ENCODE measurements at regions not wholly inside any gene's neighbourhood (a gene's known extent, or its start where the extent isn't known, plus 50 kb on each side); places are given as distances from the start of the nearest gene placed in this dataset.

DNA sequence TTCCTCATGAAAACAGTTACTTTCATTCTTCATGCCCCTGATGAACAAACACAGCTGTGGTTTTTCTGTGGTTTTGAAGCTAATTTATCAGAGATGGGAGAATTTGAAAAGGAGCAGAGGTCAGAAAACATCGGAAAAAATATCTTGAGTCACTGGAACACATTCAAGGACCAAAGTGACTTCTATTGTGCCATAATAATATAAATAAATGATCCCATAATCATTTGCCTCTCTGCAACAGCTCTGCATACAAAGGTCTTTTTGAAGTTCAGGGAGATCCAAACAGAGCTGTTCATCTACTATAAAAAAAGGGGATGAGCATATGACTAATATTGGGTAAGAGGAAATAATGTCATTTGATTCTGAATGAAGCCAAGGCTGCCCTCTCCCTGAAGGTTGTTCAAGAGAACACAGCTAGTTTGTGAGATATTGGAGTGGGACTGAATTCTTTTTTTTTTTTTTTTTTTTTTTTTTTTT, 201.3 kb upstream of the GALNT5 start:
- no peak overlapping the region for H2AFZ ChIP-seq (ENCODE audit: low read length)
- H3K36me3 ChIP-seq (ENCODE audit: insufficient read depth, low read length), result no peaks in the 10 kb centered on the region
- H4K20me1 ChIP-seq (ENCODE audit: insufficient read depth, low read length), result no peaks in the 10 kb centered on the region
- no peak overlapping the region for H3K4me2 ChIP-seq (ENCODE audit: low read length)
- no peak overlapping the region for H3K9ac ChIP-seq (ENCODE audit: low read length)
- TF ChIP-seq, protein P1, sequence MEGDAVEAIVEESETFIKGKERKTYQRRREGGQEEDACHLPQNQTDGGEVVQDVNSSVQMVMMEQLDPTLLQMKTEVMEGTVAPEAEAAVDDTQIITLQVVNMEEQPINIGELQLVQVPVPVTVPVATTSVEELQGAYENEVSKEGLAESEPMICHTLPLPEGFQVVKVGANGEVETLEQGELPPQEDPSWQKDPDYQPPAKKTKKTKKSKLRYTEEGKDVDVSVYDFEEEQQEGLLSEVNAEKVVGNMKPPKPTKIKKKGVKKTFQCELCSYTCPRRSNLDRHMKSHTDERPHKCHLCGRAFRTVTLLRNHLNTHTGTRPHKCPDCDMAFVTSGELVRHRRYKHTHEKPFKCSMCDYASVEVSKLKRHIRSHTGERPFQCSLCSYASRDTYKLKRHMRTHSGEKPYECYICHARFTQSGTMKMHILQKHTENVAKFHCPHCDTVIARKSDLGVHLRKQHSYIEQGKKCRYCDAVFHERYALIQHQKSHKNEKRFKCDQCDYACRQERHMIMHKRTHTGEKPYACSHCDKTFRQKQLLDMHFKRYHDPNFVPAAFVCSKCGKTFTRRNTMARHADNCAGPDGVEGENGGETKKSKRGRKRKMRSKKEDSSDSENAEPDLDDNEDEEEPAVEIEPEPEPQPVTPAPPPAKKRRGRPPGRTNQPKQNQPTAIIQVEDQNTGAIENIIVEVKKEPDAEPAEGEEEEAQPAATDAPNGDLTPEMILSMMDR (IDR thresholded peaks at IDR 0.05; ENCODE audit: low read length), result no peak
- no peak for TF ChIP-seq EZH2 (IDR thresholded peaks at IDR 0.05; ENCODE audit: borderline replicate concordance, low read length)
- H3K27me3 ChIP-seq (ENCODE audit: insufficient read depth, low read length), result no peaks in the 10 kb centered on the region
- H3K9me2 ChIP-seq (ENCODE audit: low read depth, low read length), result no peaks in the 10 kb centered on the region
- H3K4me1 ChIP-seq (ENCODE audit: insufficient read depth, low read length, severe bottlenecking), result no peaks in the 10 kb centered on the region
- no peaks in the 10 kb centered on the region for H3K79me2 ChIP-seq (ENCODE audit: insufficient read depth, low read length)
- no peak overlapping the region for H3K27ac ChIP-seq (ENCODE audit: low read depth, low read length, poor library complexity, severe bottlenecking)
- H3K9me3 ChIP-seq (ENCODE audit: low read length), result no peaks in the 10 kb centered on the region
- no peaks in the 10 kb centered on the region for H3F3A ChIP-seq (ENCODE audit: insufficient read depth, low read length)
- no peak overlapping the region for H3K4me3 ChIP-seq (ENCODE audit: low read depth, low read length, poor library complexity, severe bottlenecking)

DNA sequence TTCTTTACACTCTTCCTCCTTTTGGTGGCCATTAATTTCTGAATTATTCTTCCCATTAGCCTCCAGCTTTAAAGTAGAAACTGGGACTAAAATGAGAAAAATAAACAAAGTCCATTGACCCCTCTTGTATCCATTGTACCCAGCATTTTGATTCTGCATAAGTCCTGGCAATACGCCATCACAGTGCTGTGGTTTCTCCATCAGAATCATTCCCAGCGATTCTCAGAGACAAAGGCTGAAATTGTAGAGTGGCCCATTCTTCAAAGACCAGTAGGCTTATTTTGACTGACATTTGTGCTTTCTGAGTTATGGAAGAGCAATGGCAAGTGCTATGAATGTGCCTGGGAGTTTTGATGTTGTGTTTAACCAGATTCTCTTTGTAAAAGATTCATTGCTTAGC, 199.3 kb upstream of the GALNT5 start:
- H4K20me1 ChIP-seq (ENCODE audit: insufficient read depth, low read length), result no peaks in the 10 kb centered on the region
- no peaks in the 10 kb centered on the region for H3K9me3 ChIP-seq (ENCODE audit: low read length)
- H3K36me3 ChIP-seq (ENCODE audit: insufficient read depth, low read length), result no peaks in the 10 kb centered on the region
- H3K27ac ChIP-seq (ENCODE audit: low read depth, low read length, poor library complexity, severe bottlenecking), result no peak overlapping the region
- H3F3A ChIP-seq (ENCODE audit: insufficient read depth, low read length), result no peaks in the 10 kb centered on the region
- H3K27me3 ChIP-seq (ENCODE audit: insufficient read depth, low read length), result no peaks in the 10 kb centered on the region
- TF ChIP-seq, protein P1 (IDR thresholded peaks at IDR 0.05; ENCODE audit: low read length), result no peak
- TF ChIP-seq EZH2 (IDR thresholded peaks at IDR 0.05; ENCODE audit: borderline replicate concordance, low read length), result no peak
- H3K4me2 ChIP-seq (ENCODE audit: low read length), result no peak overlapping the region
- no peak overlapping the region for H3K9ac ChIP-seq (ENCODE audit: low read length)
- H3K9me2 ChIP-seq (ENCODE audit: low read depth, low read length), result no peaks in the 10 kb centered on the region
- no peaks in the 10 kb centered on the region for H3K4me1 ChIP-seq (ENCODE audit: insufficient read depth, low read length, severe bottlenecking)
- H3K79me2 ChIP-seq (ENCODE audit: insufficient read depth, low read length), result no peaks in the 10 kb centered on the region
- no peak overlapping the region for H3K4me3 ChIP-seq (ENCODE audit: low read depth, low read length, poor library complexity, severe bottlenecking)
- H2AFZ ChIP-seq (ENCODE audit: low read length), result no peak overlapping the region

DNA sequence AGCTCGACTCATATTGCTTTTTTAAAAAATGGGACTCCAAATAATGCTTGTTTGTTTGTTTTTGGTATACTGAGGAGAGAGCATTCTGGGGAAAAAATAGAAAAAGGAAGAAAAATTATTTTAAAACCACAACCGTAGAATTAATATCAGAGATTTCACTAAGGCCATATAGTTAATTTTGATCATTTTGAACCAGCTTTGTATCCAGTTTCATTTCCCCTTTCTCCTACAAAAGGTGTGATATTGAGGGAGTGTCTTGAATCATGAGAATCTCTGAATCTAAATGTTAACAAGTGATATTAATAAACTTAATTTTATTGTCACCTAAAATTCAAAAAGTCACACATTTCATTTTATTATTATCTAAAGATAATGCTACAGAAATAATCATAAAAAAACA, 198.5 kb upstream of the GALNT5 start:
- Histone ChIP-seq H3K9me2 (ENCODE audit: low read depth, low read length) (no peaks in the 10 kb centered on the region), H3F3A (ENCODE audit: insufficient read depth, low read length) (no peaks in the 10 kb centered on the region), H3K4me3 (ENCODE audit: low read depth, low read length, poor library complexity, severe bottlenecking) (no peak overlapping the region), H4K20me1 (ENCODE audit: insufficient read depth, low read length) (no peaks in the 10 kb centered on the region), H3K9ac (ENCODE audit: low read length) (no peak overlapping the region), H3K36me3 (ENCODE audit: insufficient read depth, low read length) (no peaks in the 10 kb centered on the region), H3K79me2 (ENCODE audit: insufficient read depth, low read length) (no peaks in the 10 kb centered on the region), H3K27me3 (ENCODE audit: insufficient read depth, low read length) (no peaks in the 10 kb centered on the region), H2AFZ (ENCODE audit: low read length) (no peak overlapping the region), H3K4me2 (ENCODE audit: low read length) (no peak overlapping the region), H3K27ac (ENCODE audit: low read depth, low read length, poor library complexity, severe bottlenecking) (no peak overlapping the region), H3K9me3 (ENCODE audit: low read length) (no peaks in the 10 kb centered on the region), H3K4me1 (ENCODE audit: insufficient read depth, low read length, severe bottlenecking) (no peaks in the 10 kb centered on the region)
- TF ChIP-seq, protein P1 (IDR thresholded peaks at IDR 0.05; ENCODE audit: low read length), result no peak

Measured in OCI-LY1 (cell line).